ENCODE measurements at regions not wholly inside any gene's neighbourhood (a gene's known extent, or its start where the extent isn't known, plus 50 kb on each side); places are given as distances from the start of the nearest gene placed in this dataset.

- Histone ChIP-seq H3K4me1 (ENCODE audit: insufficient read depth, low read length, poor library complexity, severe bottlenecking) (peaks cover 26% of the 10 kb centered on the region), H3K36me3 (ENCODE audit: insufficient read depth, low read length) (no peaks in the 10 kb centered on the region), H3K4me2 (ENCODE audit: low read depth, low read length, poor library complexity, severe bottlenecking) (no peak overlapping the region), H2AFZ (ENCODE audit: low read length) (no peak overlapping the region), H3K27me3 (ENCODE audit: insufficient read depth, low read length, poor library complexity, severe bottlenecking) (no peaks in the 10 kb centered on the region), H3K9me2 (replicated peaks; ENCODE audit: low read depth, low read length) (no peaks in the 10 kb centered on the region), H3K4me3 (ENCODE audit: low read length, poor library complexity, severe bottlenecking) (no peak overlapping the region), H4K20me1 (ENCODE audit: insufficient read depth, low read length, poor library complexity, severe bottlenecking) (no peaks in the 10 kb centered on the region), H3K9me3 (ENCODE audit: insufficient read depth, low read depth, low read length) (no peaks in the 10 kb centered on the region), H3K79me2 (ENCODE audit: insufficient read depth, low read length) (no peaks in the 10 kb centered on the region), H3F3A (ENCODE audit: low read depth) (no peaks in the 10 kb centered on the region), H3K9ac (ENCODE audit: low read depth, low read length, poor library complexity, severe bottlenecking) (no peak overlapping the region)
- no peak for TF ChIP-seq CTCF (conservative IDR thresholded peaks at IDR 0.05; ENCODE audit: low read length)
- no peak for TF ChIP-seq EZH2phosphoT487 (IDR thresholded peaks at IDR 0.05; ENCODE audit: borderline replicate concordance)
These were observed 281.2 kb downstream of the SKAP2 start for GRCh38 chr7:26583094-26583648.

- Histone ChIP-seq H3K9me3 (ENCODE audit: insufficient read depth, low read depth, low read length) (no peaks in the 10 kb centered on the region), H3K27me3 (ENCODE audit: insufficient read depth, low read length, poor library complexity, severe bottlenecking) (no peaks in the 10 kb centered on the region), H3F3A (ENCODE audit: low read depth) (no peaks in the 10 kb centered on the region), H3K4me1 (ENCODE audit: insufficient read depth, low read length, poor library complexity, severe bottlenecking) (peaks cover 24% of the 10 kb centered on the region), H3K79me2 (ENCODE audit: insufficient read depth, low read length) (no peaks in the 10 kb centered on the region), H2AFZ (ENCODE audit: low read length) (no peak overlapping the region), H3K4me2 (ENCODE audit: low read depth, low read length, poor library complexity, severe bottlenecking) (no peak overlapping the region), H3K9me2 (replicated peaks; ENCODE audit: low read depth, low read length) (no peaks in the 10 kb centered on the region), H3K9ac (ENCODE audit: low read depth, low read length, poor library complexity, severe bottlenecking) (no peak overlapping the region), H3K36me3 (ENCODE audit: insufficient read depth, low read length) (no peaks in the 10 kb centered on the region), H4K20me1 (ENCODE audit: insufficient read depth, low read length, poor library complexity, severe bottlenecking) (no peaks in the 10 kb centered on the region), H3K4me3 (ENCODE audit: low read length, poor library complexity, severe bottlenecking) (no peak overlapping the region)
- TF ChIP-seq CTCF (conservative IDR thresholded peaks at IDR 0.05; ENCODE audit: low read length) (no peak), EZH2phosphoT487 (IDR thresholded peaks at IDR 0.05; ENCODE audit: borderline replicate concordance) (no peak)
These were observed 280.1 kb downstream of the SKAP2 start for GRCh38 chr7:26584326-26584725.

- Histone ChIP-seq H3K4me1 (ENCODE audit: insufficient read depth, low read length, poor library complexity, severe bottlenecking) (peaks cover 24% of the 10 kb centered on the region), H3K27me3 (ENCODE audit: insufficient read depth, low read length, poor library complexity, severe bottlenecking) (no peaks in the 10 kb centered on the region), H4K20me1 (ENCODE audit: insufficient read depth, low read length, poor library complexity, severe bottlenecking) (no peaks in the 10 kb centered on the region), H3K4me3 (ENCODE audit: low read length, poor library complexity, severe bottlenecking) (no peak overlapping the region), H3K79me2 (ENCODE audit: insufficient read depth, low read length) (no peaks in the 10 kb centered on the region), H3K9me3 (ENCODE audit: insufficient read depth, low read depth, low read length) (no peaks in the 10 kb centered on the region), H3F3A (ENCODE audit: low read depth) (no peaks in the 10 kb centered on the region), H3K4me2 (ENCODE audit: low read depth, low read length, poor library complexity, severe bottlenecking) (no peak overlapping the region), H3K9ac (ENCODE audit: low read depth, low read length, poor library complexity, severe bottlenecking) (no peak overlapping the region), H3K36me3 (ENCODE audit: insufficient read depth, low read length) (no peaks in the 10 kb centered on the region), H2AFZ (ENCODE audit: low read length) (no peak overlapping the region), H3K9me2 (replicated peaks; ENCODE audit: low read depth, low read length) (no peaks in the 10 kb centered on the region)
- TF ChIP-seq CTCF (conservative IDR thresholded peaks at IDR 0.05; ENCODE audit: low read length) = no peak
- no peak for TF ChIP-seq EZH2phosphoT487 (IDR thresholded peaks at IDR 0.05; ENCODE audit: borderline replicate concordance)
These were observed 279.3 kb downstream of the SKAP2 start for GRCh38 chr7:26584987-26585665.
